ENCODE measurements at regions not wholly inside any gene's neighbourhood (a gene's known extent, or its start where the extent isn't known, plus 50 kb on each side); places are given as distances from the start of the nearest gene placed in this dataset.

DNA sequence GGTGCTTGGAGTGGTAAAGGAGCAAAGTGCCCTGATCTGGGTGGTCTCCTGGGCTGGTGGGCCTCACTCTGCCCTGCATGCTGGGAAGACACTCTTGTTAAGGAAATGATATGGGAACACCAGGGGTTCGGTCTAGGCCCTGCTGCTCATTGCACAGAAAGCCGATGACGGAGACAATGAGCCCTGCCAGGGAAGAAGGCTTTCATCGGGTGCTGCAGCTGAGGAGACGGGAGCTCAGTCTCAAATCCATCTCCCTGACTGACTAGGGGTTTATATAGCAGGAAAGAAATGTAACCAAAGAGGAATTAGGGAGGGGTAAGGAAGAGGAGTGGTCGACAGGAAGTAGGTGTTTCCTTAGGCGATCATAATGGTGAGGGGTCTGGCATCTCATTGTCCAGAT, 253.4 kb downstream of the TEX29 start:
- Histone ChIP-seq H3K9me3 (ENCODE audit: insufficient read depth, low read length) (peaks cover 21% of the 10 kb centered on the region; the same call in 1 of the 2 replicates), H3K27me3 (ENCODE audit: low read length) (no peaks in the 10 kb centered on the region), H4K20me1 (ENCODE audit: low read depth, low read length) (no peaks in the 10 kb centered on the region), H3K9ac (ENCODE audit: low read length) (no peak overlapping the region), H3F3A (ENCODE audit: insufficient read depth) (no peaks in the 10 kb centered on the region), H2AFZ (ENCODE audit: low read depth, low read length, severe bottlenecking) (no peak overlapping the region), H3K4me2 (ENCODE audit: low read depth, low read length, poor library complexity, severe bottlenecking) (no peak overlapping the region), H3K9me2 (replicated peaks; ENCODE audit: insufficient read depth, low read length) (no peaks in the 10 kb centered on the region), H3K79me2 (ENCODE audit: insufficient read depth, low read length) (no peaks in the 10 kb centered on the region), H3K36me3 (ENCODE audit: low read length) (no peaks in the 10 kb centered on the region), H3K27ac (ENCODE audit: low read depth, low read length) (no peak overlapping the region), H3K4me3 (ENCODE audit: insufficient read depth, low read length, poor library complexity, severe bottlenecking) (no peak overlapping the region)
- no peak for TF ChIP-seq EZH2phosphoT487 (conservative IDR thresholded peaks at IDR 0.05; ENCODE audit: low read length)

DNA sequence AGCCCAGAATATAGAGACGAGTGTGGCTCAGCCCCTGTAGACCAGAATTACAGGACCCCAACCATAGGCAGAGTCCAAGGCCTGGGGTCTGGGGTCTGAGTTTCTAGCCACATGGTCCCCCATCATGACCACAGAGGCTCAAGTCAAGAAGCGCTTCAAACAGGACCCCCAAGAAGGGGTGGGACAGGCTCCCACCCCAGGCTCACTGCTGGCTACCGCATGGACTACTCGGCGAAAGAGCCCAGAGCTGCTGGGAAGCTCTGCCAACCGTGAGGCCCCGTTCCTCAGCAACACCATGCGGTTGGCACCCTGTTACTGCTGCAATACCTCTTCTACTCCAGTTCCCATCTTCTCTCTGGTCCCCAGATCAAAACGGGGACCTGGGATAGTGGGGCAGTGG, 254.8 kb downstream of the TEX29 start:
- Histone ChIP-seq H3K27ac (ENCODE audit: low read depth, low read length) (no peak overlapping the region), H3K27me3 (ENCODE audit: low read length) (no peaks in the 10 kb centered on the region), H3F3A (ENCODE audit: insufficient read depth) (no peaks in the 10 kb centered on the region), H4K20me1 (ENCODE audit: low read depth, low read length) (no peaks in the 10 kb centered on the region), H3K79me2 (ENCODE audit: insufficient read depth, low read length) (no peaks in the 10 kb centered on the region), H3K9ac (ENCODE audit: low read length) (no peak overlapping the region), H3K9me3 (ENCODE audit: insufficient read depth, low read length) (peaks cover 21% of the 10 kb centered on the region; the same call in 1 of the 2 replicates), H2AFZ (ENCODE audit: low read depth, low read length, severe bottlenecking) (no peak overlapping the region), H3K4me2 (ENCODE audit: low read depth, low read length, poor library complexity, severe bottlenecking) (no peak overlapping the region), H3K4me3 (ENCODE audit: insufficient read depth, low read length, poor library complexity, severe bottlenecking) (no peak overlapping the region), H3K9me2 (replicated peaks; ENCODE audit: insufficient read depth, low read length) (no peaks in the 10 kb centered on the region), H3K36me3 (ENCODE audit: low read length) (no peaks in the 10 kb centered on the region)
- TF ChIP-seq EZH2phosphoT487 (conservative IDR thresholded peaks at IDR 0.05; ENCODE audit: low read length): no peak
- TF ChIP-seq, protein P1, sequence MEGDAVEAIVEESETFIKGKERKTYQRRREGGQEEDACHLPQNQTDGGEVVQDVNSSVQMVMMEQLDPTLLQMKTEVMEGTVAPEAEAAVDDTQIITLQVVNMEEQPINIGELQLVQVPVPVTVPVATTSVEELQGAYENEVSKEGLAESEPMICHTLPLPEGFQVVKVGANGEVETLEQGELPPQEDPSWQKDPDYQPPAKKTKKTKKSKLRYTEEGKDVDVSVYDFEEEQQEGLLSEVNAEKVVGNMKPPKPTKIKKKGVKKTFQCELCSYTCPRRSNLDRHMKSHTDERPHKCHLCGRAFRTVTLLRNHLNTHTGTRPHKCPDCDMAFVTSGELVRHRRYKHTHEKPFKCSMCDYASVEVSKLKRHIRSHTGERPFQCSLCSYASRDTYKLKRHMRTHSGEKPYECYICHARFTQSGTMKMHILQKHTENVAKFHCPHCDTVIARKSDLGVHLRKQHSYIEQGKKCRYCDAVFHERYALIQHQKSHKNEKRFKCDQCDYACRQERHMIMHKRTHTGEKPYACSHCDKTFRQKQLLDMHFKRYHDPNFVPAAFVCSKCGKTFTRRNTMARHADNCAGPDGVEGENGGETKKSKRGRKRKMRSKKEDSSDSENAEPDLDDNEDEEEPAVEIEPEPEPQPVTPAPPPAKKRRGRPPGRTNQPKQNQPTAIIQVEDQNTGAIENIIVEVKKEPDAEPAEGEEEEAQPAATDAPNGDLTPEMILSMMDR (IDR thresholded peaks at IDR 0.05; ENCODE audit: insufficient read depth, low read length, poor library complexity, severe bottlenecking): no peak

DNA sequence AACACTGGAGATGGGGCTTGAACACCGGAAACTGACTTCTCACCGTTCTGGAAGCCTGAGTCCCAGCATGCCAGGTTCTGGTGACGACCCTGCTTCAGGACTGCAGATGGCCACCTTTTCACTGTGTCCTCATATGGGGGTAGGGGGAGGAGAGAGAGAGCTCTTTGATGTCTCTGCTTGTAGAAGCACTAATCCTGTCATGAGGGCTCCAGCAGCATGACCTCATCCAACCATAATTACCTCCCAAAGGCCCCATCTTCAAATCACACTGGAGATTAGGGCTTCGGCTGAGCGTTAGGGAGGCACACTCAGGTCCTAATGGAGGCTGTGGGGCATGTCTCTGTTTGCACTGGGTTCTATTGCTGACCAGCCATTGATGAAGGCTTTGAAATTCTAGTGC, 255.3 kb downstream of the TEX29 start:
- Histone ChIP-seq H3K27ac (ENCODE audit: low read depth, low read length) (no peak overlapping the region), H4K20me1 (ENCODE audit: low read depth, low read length) (no peaks in the 10 kb centered on the region), H3F3A (ENCODE audit: insufficient read depth) (no peaks in the 10 kb centered on the region), H3K9me2 (replicated peaks; ENCODE audit: insufficient read depth, low read length) (no peaks in the 10 kb centered on the region), H3K27me3 (ENCODE audit: low read length) (no peaks in the 10 kb centered on the region), H3K9ac (ENCODE audit: low read length) (no peak overlapping the region), H3K79me2 (ENCODE audit: insufficient read depth, low read length) (no peaks in the 10 kb centered on the region), H3K4me3 (ENCODE audit: insufficient read depth, low read length, poor library complexity, severe bottlenecking) (no peak overlapping the region), H2AFZ (ENCODE audit: low read depth, low read length, severe bottlenecking) (no peak overlapping the region), H3K9me3 (ENCODE audit: insufficient read depth, low read length) (peaks cover 21% of the 10 kb centered on the region; the same call in 1 of the 2 replicates), H3K36me3 (ENCODE audit: low read length) (no peaks in the 10 kb centered on the region), H3K4me2 (ENCODE audit: low read depth, low read length, poor library complexity, severe bottlenecking) (no peak overlapping the region)
- TF ChIP-seq, protein P1 (IDR thresholded peaks at IDR 0.05; ENCODE audit: insufficient read depth, low read length, poor library complexity, severe bottlenecking): no peak
- TF ChIP-seq EZH2phosphoT487 (conservative IDR thresholded peaks at IDR 0.05; ENCODE audit: low read length): no peak

DNA sequence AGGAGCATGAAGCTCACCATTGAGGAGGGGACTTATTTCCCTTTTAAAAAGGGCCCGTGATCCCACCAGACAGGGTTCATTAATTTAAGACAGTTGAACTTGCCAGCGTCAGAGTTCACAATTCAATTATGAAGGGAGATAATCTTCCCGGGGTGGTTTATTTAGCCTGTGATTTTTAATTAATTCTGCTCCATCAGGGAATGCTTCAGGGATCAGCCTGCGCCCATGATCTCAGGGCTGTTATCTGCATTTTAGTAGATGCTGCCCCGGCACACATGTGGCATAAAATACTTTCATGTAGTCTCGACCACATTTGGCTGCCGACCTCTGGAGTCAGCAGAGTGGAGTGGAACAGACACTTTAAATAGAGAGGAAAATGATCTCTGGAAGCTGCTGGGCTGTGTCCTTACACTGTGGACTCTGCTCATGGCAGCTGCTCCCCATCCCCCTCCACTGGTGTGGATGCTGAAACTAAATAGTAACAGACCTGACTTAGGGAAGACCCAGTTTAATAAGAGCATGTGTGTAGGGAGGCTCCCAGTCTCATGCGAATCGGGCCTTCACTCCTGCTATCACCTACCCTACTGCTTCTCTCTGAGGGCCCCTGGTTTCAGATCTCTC, 256.9 kb downstream of the TEX29 start:
- H3K9me2 ChIP-seq (replicated peaks; ENCODE audit: insufficient read depth, low read length): no peaks in the 10 kb centered on the region
- TF ChIP-seq, protein P1 (IDR thresholded peaks at IDR 0.05; ENCODE audit: insufficient read depth, low read length, poor library complexity, severe bottlenecking): no peak
- no peak for TF ChIP-seq EZH2phosphoT487 (conservative IDR thresholded peaks at IDR 0.05; ENCODE audit: low read length)
- no peak overlapping the region for H3K27ac ChIP-seq (ENCODE audit: low read depth, low read length)
- H3F3A ChIP-seq (ENCODE audit: insufficient read depth): no peaks in the 10 kb centered on the region
- no peaks in the 10 kb centered on the region for H3K27me3 ChIP-seq (ENCODE audit: low read length)
- no peaks in the 10 kb centered on the region for H3K36me3 ChIP-seq (ENCODE audit: low read length)
- peaks cover 21% of the 10 kb centered on the region; the same call in 1 of the 2 replicates for H3K9me3 ChIP-seq (ENCODE audit: insufficient read depth, low read length)
- H3K4me3 ChIP-seq (ENCODE audit: insufficient read depth, low read length, poor library complexity, severe bottlenecking): no peak overlapping the region
- no peak overlapping the region for H3K9ac ChIP-seq (ENCODE audit: low read length)
- no peak overlapping the region for H2AFZ ChIP-seq (ENCODE audit: low read depth, low read length, severe bottlenecking)
- H3K4me2 ChIP-seq (ENCODE audit: low read depth, low read length, poor library complexity, severe bottlenecking): no peak overlapping the region
- no peaks in the 10 kb centered on the region for H3K79me2 ChIP-seq (ENCODE audit: insufficient read depth, low read length)
- no peaks in the 10 kb centered on the region for H4K20me1 ChIP-seq (ENCODE audit: low read depth, low read length)
